Upper lobe of right lung (tissue), 1 donor: ENCODE measurements at regions not wholly inside any gene's neighbourhood (a gene's known extent, or its start where the extent isn't known, plus 50 kb on each side); places are given as distances from the start of the nearest gene placed in this dataset.

Source experiments
- ATAC-seq: fragments of 200-7000 bp; cut with Tn5 transposase; one replicate; pipeline ENCODE4 v1.9.1; 2020; ENCODE audit warnings: mild to moderate bottlenecking, moderate library complexity
- DNase-seq: peaks from one replicate; pipeline ENCODE4 v3.0.0-alpha.2; 2020
- H3K27ac ChIP-seq: fragments of 200-600 bp; one replicate; pipeline ENCODE4 v1.8.0; 2022
- H3K27me3 ChIP-seq: fragments of 200-600 bp; one replicate; pipeline ENCODE4 v1.8.0; 2022; ENCODE audit warnings: mild to moderate bottlenecking
- H3K36me3 ChIP-seq: fragments of 200-600 bp; one replicate; pipeline ENCODE4 v1.8.0; 2022
- H3K4me1 ChIP-seq: fragments of 200-600 bp; one replicate; pipeline ENCODE4 v1.8.0; 2022
- H3K4me3 ChIP-seq: fragments of 200-600 bp; one replicate; pipeline ENCODE4 v1.8.0; 2022; ENCODE audit warnings: mild to moderate bottlenecking
- H3K9me3 ChIP-seq: fragments of 200-600 bp; one replicate; pipeline ENCODE4 v1.8.0; 2022
- intact Hi-C: fragments of 100-400 bp; cut with DNase I; formaldehyde crosslinking; loops from one replicate; pipeline ENCODE4 v1.11.0; 2022
- TF ChIP-seq, protein P1 (sequence below): fragments of 200-600 bp; IDR thresholded peaks from one replicate; pipeline ENCODE4 v1.8.0; 2022; ENCODE audit warnings: antibody characterized with exemption
- donor health status: DM: no; HTN: yes; CAD: no; lungs with severe emphysema.

GRCh38 chrX:9390693-9391368 is 74.0 kb upstream of the TBL1X start:
- H3K4me1 ChIP-seq, result no peaks in the 10 kb centered on the region
- intact Hi-C loops, result no loop called here
- H3K36me3 ChIP-seq, result no peaks in the 10 kb centered on the region
- no peak overlapping the region for H3K27ac ChIP-seq
- DNase-seq (no peak), ATAC-seq (no peak)
- TF ChIP-seq, protein P1, sequence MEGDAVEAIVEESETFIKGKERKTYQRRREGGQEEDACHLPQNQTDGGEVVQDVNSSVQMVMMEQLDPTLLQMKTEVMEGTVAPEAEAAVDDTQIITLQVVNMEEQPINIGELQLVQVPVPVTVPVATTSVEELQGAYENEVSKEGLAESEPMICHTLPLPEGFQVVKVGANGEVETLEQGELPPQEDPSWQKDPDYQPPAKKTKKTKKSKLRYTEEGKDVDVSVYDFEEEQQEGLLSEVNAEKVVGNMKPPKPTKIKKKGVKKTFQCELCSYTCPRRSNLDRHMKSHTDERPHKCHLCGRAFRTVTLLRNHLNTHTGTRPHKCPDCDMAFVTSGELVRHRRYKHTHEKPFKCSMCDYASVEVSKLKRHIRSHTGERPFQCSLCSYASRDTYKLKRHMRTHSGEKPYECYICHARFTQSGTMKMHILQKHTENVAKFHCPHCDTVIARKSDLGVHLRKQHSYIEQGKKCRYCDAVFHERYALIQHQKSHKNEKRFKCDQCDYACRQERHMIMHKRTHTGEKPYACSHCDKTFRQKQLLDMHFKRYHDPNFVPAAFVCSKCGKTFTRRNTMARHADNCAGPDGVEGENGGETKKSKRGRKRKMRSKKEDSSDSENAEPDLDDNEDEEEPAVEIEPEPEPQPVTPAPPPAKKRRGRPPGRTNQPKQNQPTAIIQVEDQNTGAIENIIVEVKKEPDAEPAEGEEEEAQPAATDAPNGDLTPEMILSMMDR, result no peak
- no peaks in the 10 kb centered on the region for H3K27me3 ChIP-seq
- H3K9me3 ChIP-seq, result no peaks in the 10 kb centered on the region
- no peak overlapping the region for H3K4me3 ChIP-seq

GRCh38 chrX:9392445-9392844 is 72.4 kb upstream of the TBL1X start:
- intact Hi-C loops, result no loop called here
- Histone ChIP-seq H3K4me3 (no peak overlapping the region), H3K9me3 (no peaks in the 10 kb centered on the region), H3K36me3 (no peaks in the 10 kb centered on the region), H3K27me3 (no peaks in the 10 kb centered on the region), H3K27ac (no peak overlapping the region), H3K4me1 (no peaks in the 10 kb centered on the region)
- TF ChIP-seq, protein P1, result no peak
- DNase-seq (no peak), ATAC-seq (no peak)

GRCh38 chrX:9393571-9393970 is 71.3 kb upstream of the TBL1X start:
- Histone ChIP-seq H3K4me1 (no peaks in the 10 kb centered on the region), H3K27ac (no peak overlapping the region), H3K36me3 (no peaks in the 10 kb centered on the region), H3K9me3 (no peaks in the 10 kb centered on the region), H3K4me3 (no peak overlapping the region), H3K27me3 (no peaks in the 10 kb centered on the region)
- intact Hi-C loops, result no loop called here
- DNase-seq (no peak), ATAC-seq (no peak)
- TF ChIP-seq, protein P1, result no peak

GRCh38 chrX:9394212-9394611 is 70.6 kb upstream of the TBL1X start:
- ATAC-seq, result no peak
- Histone ChIP-seq H3K9me3 (no peaks in the 10 kb centered on the region), H3K4me1 (no peaks in the 10 kb centered on the region), H3K27ac (no peak overlapping the region), H3K4me3 (no peak overlapping the region), H3K27me3 (no peaks in the 10 kb centered on the region), H3K36me3 (no peaks in the 10 kb centered on the region)
- intact Hi-C loops, result no loop called here
- TF ChIP-seq, protein P1, result no peak
- no peak for DNase-seq

- Histone ChIP-seq H3K4me3 (no peak overlapping the region), H3K9me3 (no peaks in the 10 kb centered on the region), H3K4me1 (no peaks in the 10 kb centered on the region), H3K27ac (no peak overlapping the region), H3K36me3 (no peaks in the 10 kb centered on the region), H3K27me3 (no peaks in the 10 kb centered on the region)
- intact Hi-C loops, result no loop called here
- ATAC-seq, result no peak
- DNase-seq, result no peak
- TF ChIP-seq, protein P1, result no peak
These were observed 67.9 kb upstream of the TBL1X start for GRCh38 chrX:9396930-9397329.

- DNase-seq (no peak), ATAC-seq (no peak)
- no peaks in the 10 kb centered on the region for H3K9me3 ChIP-seq
- TF ChIP-seq, protein P1, result no peak
- H3K4me3 ChIP-seq, result no peak overlapping the region
- H3K27me3 ChIP-seq, result no peaks in the 10 kb centered on the region
- intact Hi-C loops, result no loop called here
- H3K27ac ChIP-seq, result no peak overlapping the region
- no peaks in the 10 kb centered on the region for H3K4me1 ChIP-seq
- H3K36me3 ChIP-seq, result no peaks in the 10 kb centered on the region
These were observed 63.8 kb upstream of the TBL1X start for GRCh38 chrX:9401051-9401450.
